ENCODE measurements at regions not wholly inside any gene's neighbourhood (a gene's known extent, or its start where the extent isn't known, plus 50 kb on each side); places are given as distances from the start of the nearest gene placed in this dataset.
"Not testable (repeated sequence)": the region's sequence is repeated elsewhere in the genome, so short reads cannot be mapped to it uniquely, and the experiment has no call there.

- no peak for DNase-seq
These were observed 105.4 kb upstream of the TLK1 start for GRCh38 chr2:171266102-171266501.

- DNase-seq = not testable (repeated sequence)
These were observed 100.8 kb upstream of the TLK1 start for GRCh38 chr2:171261529-171261928.

DNA sequence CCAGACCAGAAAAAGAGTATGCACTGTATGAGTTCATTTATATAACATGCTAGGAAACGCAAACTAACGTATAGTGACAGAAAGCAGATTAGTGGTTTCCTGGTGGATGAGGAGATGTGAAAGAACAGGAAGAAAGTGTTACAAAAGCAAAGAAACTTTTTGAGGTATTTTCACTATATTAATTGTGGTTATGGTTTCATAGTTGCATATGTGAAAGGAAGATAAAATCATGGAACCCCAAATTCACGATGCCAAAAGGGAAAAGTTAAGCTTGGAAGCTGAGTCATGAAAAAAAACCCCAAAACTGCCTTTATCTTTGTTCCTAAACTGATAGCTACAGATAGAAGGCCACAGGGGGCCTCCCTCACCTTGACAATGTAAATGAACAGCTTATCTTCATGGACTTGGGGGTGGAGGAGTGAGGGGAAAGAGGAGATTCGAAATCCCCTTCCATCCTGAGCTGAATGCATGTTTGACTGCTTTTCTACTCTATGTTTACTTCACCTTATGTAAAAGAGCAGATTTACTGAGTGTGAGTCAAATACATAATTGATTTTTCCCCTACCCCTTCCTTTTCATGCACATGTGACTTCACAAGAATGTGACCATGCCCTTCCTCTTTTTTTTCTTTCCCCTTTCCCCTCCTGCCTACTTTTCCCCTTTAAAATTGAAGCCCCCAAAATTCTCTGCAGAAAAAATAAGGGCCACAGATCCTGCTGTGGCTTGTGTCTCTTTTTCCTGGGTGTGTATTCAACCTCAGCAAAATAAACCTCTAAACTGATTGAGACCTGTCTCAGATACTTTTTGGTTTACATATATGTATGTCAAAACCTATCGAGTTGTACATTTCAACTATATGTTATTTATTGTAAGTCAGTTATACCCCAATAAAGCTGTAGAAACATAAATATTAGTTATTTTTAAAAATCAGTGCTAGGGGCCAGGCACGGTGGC lies 100.1 kb upstream of the TLK1 start:
- DNase-seq = no peak

DNA sequence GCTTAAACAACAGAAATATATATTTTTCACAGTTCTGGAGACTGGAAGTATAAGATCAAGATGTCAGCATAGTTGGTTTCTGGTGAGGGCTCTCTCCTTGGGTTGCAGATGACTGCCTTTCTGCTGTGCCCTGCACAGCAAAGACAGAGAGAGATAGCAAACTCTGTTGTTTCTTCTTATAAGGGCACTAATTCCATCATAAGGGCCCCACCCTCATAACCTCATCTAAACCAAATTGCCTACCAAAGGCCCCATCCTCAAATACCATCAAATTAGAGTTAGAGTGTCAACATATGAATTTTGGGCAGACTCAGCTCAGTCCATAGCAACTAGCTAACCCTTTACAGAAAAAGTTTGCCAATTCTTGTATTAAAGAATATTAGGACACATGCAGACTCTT lies 94.0 kb upstream of the TLK1 start:
- no peak for DNase-seq

DNA sequence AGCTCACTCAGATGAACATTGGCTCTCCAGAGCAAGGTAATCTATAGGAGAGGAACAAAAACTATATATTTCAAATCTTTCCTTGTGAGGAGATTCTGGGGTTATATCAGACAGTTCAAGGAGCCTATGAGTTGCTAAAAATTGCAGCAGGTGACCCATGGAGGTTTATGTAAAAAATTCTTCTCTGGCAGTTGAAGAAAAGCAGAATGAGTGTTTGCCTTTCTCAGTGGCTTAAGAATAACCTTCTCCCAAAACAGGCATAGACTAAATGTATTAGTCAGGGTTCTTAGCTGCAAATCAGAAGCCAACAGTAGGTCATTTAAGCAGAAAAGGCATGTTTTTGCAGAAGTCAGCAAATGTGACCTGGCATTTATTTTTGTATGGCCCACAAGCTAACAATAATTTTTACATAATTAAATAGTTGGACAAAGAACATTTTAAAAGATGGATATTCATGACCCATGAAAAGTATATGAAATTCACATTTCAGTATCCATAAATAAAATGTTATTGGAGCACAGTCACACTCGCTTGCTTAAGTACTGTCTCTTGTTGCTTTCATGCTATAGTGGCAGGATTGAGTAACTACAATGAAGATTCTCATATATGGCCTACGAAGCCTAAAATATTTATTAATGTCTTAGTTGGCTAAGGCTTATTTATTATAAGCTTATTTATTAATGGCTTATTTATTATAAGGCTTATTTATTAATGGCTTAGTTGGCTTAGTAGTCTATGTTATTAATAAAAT lies 93.4 kb upstream of the TLK1 start:
- DNase-seq = no peak

DNA sequence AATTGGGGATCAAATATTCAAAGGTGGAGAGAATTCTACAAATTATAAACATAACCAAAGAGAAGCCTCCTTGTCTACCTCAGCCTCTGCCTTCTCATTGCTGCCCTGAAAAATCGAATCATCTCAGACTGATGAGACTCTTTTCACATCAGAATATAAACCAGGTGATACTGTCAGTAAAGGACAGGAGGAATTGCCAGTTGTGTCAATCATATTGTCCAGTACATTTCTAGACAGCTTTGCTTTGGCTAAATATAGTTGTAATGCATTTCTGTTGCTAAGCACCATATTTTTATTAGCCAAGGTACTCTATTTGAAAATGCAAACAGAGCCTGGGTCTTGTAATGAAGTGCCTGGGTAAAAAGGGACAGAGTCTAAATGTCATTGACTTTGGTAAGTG lies 92.6 kb upstream of the TLK1 start:
- no peak for DNase-seq

DNA sequence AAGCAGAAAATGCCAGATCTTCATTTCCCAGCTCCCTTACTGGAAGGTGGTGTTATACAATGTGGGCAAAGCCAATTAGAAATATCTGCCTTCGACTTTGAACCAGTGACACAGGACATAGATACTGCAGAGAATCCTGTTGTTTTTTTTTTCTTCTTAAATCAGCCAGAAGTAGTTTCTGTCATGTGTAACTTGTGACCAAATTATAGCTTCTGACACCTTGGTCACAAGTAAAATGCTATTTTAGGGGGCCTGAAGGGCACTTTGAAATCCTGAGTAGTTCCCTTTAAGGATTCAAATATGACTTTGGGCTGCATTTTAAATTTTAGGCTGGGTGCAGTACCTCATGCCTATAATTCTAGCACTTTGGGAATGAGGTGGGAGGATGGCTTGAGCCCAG lies 89.0 kb upstream of the TLK1 start:
- DNase-seq = no peak

GRCh38 chr2:171247741-171248662 lies 87.3 kb upstream of the TLK1 start:
- DNase-seq = peak; percentile 70

GRCh38 chr2:171244970-171245782 lies 84.5 kb upstream of the TLK1 start:
- DNase-seq = no peak

DNA sequence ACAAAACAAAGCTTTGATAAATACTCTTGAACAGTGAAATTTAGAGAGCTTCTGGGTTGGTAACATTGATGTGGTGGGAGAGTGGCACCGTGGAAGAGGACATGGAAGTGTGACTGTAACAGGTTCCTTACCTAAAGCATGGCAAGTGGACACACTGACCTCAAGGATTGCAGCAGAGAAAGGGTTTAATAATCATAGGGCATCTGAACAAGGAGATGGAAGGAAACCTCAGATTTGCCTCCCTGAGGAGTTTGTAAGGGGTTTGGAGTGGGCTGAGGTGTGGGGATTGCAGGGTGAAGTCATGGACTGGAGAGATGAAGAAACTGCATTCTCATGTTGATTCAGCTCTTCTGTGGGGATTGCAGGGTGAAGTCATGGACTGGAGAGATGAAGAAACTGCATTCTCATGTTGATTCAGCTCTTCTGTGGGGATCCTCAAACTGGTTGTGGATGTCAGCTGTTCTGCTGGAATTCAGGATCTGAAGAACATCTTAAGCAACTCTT lies 83.8 kb upstream of the TLK1 start:
- no peak for DNase-seq

GRCh38 chr2:171241771-171242170 lies 81.1 kb upstream of the TLK1 start:
- no peak for DNase-seq

GRCh38 chr2:171238946-171239345 lies 78.3 kb upstream of the TLK1 start:
- DNase-seq = no peak

- DNase-seq = no peak
These were observed 77.2 kb upstream of the TLK1 start for GRCh38 chr2:171237751-171238505.

DNA sequence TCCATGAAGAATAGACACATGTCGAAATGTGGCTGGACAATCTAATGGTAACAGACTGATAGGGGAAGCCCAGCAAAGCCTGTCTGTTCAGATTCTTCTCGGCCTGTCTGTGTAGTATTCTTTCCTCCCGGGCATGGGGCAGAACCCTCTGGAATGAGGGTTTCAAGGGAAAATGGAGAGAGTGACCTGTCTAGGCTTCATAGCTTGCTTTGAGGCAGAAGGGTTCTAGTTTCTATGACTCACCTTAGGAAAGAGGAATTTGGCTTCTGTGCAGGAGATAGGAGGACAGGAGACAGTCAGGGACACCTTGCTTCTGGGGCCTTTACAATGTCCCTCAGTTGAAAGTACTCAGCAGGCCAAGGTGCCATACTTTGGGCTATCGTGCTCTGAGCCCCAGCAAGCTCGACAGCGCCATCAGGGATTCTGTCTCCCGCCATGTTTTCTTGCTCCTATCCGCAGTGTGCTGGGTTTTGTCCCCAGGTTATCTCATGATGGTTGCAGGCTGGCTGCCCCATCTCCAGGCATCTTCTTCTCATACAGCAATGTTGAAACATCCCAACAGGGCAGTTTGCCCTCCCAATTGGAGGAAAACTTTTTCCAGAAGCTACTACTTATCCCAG lies 74.7 kb upstream of the TLK1 start:
- no peak for DNase-seq

- DNase-seq = no peak
These were observed 69.5 kb upstream of the TLK1 start for GRCh38 chr2:171230176-171230575.

DNA sequence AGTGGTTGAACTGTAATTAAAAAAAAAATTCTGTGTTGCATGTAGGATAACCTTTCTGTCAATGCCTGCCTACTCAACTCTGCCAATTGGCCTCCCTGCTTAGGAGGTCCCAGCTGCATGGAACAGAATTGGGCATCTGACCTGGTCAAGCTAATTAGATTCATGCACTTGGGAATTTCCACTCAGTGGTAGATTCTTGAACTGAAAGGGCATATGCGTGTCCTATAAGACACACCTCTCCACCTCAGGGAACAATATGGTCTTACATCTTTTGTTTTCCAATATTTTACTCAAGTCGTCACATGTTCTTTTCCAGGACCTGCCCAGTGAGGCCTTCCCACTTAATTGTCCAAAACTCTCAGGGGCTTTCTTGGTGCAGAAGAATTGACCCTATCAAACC lies 68.1 kb upstream of the TLK1 start:
- DNase-seq = no peak

GRCh38 chr2:171227066-171227782 lies 66.5 kb upstream of the TLK1 start:
- no peak for DNase-seq

GRCh38 chr2:171226461-171226860 lies 65.8 kb upstream of the TLK1 start:
- no peak for DNase-seq

- no peak for DNase-seq
These were observed 65.3 kb upstream of the TLK1 start for GRCh38 chr2:171225989-171226388.

All from central memory CD4-positive, alpha-beta T cell (primary cell).